H1 (cell line): ENCODE measurements at regions not wholly inside any gene's neighbourhood (a gene's known extent, or its start where the extent isn't known, plus 50 kb on each side); places are given as distances from the start of the nearest gene placed in this dataset.

Source experiments
- CTCF ChIA-PET: fragments of 300-600 bp; sonication (Branson Sonifier 250); formaldehyde crosslinking; loops from one replicate; lab custom pipeline; 2021; ENCODE audit not compliant: partially characterized antibody; lab: Charles Lee
- POLR2A ChIA-PET: fragments of 300-600 bp; sonication (Branson Sonifier 250); formaldehyde crosslinking; loops from one replicate; lab custom pipeline; 2021; ENCODE audit warnings: inconsistent platforms; ENCODE audit not compliant: partially characterized antibody; lab: Charles Lee
- DNase-seq, 2 experiments: peaks; one replicate each; pipeline versions ENCODE4 v3.0.0 to v3.0.0-alpha.2; 2010 to 2022; ENCODE audit warnings: low spot score in 2 of 2, low read depth in 1 of 2, mixed read lengths in 1 of 2
- FAIRE-seq: peaks from 2 replicates; lab custom pipeline; 2011; peaks lifted over from hg19 to GRCh38; lab: Jason Lieb, UNC
- H2AFZ ChIP-seq: 2 replicates; pipeline ENCODE4 v1.8.1; 2012; ENCODE audit warnings: low read length, inconsistent platforms
- H2AK5ac ChIP-seq: 2 replicates; pipeline ENCODE4 v1.6.1; 2013; ENCODE audit warnings: low read depth, low read length
- H2BK120ac ChIP-seq: replicated peaks from 2 replicates; pipeline ENCODE3; 2013; ENCODE audit warnings: low read depth, low read length, inconsistent platforms
- H2BK12ac ChIP-seq: 2 replicates; pipeline ENCODE4 v1.6.1; 2013; ENCODE audit warnings: low read depth, low read length
- H2BK15ac ChIP-seq: 2 replicates; pipeline ENCODE4 v1.6.1; 2013; ENCODE audit warnings: low read length
- H2BK20ac ChIP-seq: 2 replicates; pipeline ENCODE4 v1.6.1; 2013; ENCODE audit warnings: low read length
- H2BK5ac ChIP-seq: 2 replicates; pipeline ENCODE4 v1.6.1; 2013; ENCODE audit warnings: low read depth, low read length
- H3K14ac ChIP-seq: 2 replicates; pipeline ENCODE4 v1.6.1; 2013; ENCODE audit warnings: inconsistent platforms; ENCODE audit not compliant: insufficient read length
- H3K18ac ChIP-seq: 2 replicates; pipeline ENCODE4 v1.6.1; 2013; ENCODE audit warnings: low read length; ENCODE audit errors: extremely low read depth
- H3K23ac ChIP-seq: 2 replicates; pipeline ENCODE4 v1.6.1; 2013; ENCODE audit warnings: inconsistent platforms; ENCODE audit not compliant: insufficient read length
- H3K23me2 ChIP-seq: 2 replicates; pipeline ENCODE4 v1.6.1; 2013; ENCODE audit warnings: low read depth, low read length
- H3K27ac ChIP-seq: 2 replicates; pipeline ENCODE4 v1.6.1; 2011; ENCODE audit warnings: low read depth, low read length, inconsistent platforms
- H3K27me3 ChIP-seq, 4 experiments: replicated peaks in 1 of 4; 1 replicate in 1 of 4; 2 replicates in 3 of 4; pipeline versions ENCODE4 v1.6.1 to v1.8.1; 2011 to 2013; ENCODE audit warnings: low read length in 3 of 4, mild to moderate bottlenecking in 3 of 4, inconsistent platforms in 2 of 4, mixed read lengths in 2 of 4, moderate library complexity in 1 of 4; ENCODE audit not compliant: control insufficient read depth in 3 of 4, insufficient read depth in 3 of 4; ENCODE audit errors: extremely low read depth in 1 of 4
- H3K36me3 ChIP-seq, 4 experiments: 2 replicates each; pipeline versions ENCODE4 v1.6.1 to v1.8.1; 2011 to 2013; ENCODE audit warnings: mild to moderate bottlenecking in 4 of 4, low read length in 3 of 4, moderate library complexity in 2 of 4, control low read depth in 1 of 4, inconsistent platforms in 1 of 4; ENCODE audit not compliant: insufficient read depth in 4 of 4, control insufficient read depth in 2 of 4
- H3K4ac ChIP-seq: replicated peaks from 2 replicates; pipeline ENCODE3; 2013; ENCODE audit warnings: low read length, low read depth, mixed read lengths, inconsistent platforms; ENCODE audit not compliant: insufficient read length
- H3K4me1 ChIP-seq, 4 experiments: replicated peaks in 1 of 4; 1 replicate in 1 of 4; 2 replicates in 3 of 4; pipeline versions ENCODE4 v1.6.1 to v1.8.1; 2011 to 2013; ENCODE audit warnings: low read length in 3 of 4, inconsistent platforms in 2 of 4, mixed read lengths in 1 of 4; ENCODE audit not compliant: insufficient read depth in 4 of 4, control insufficient read depth in 3 of 4
- H3K4me2 ChIP-seq, 2 experiments: 2 replicates each; pipeline versions ENCODE4 v1.6.1 to v1.8.1; 2011 to 2013; ENCODE audit warnings: low read depth in 2 of 2, low read length in 2 of 2, control low read depth in 1 of 2, inconsistent platforms in 1 of 2, mild to moderate bottlenecking in 1 of 2; ENCODE audit not compliant: insufficient read depth in 1 of 2
- H3K4me3 ChIP-seq, 4 experiments: fragments of 200-600, 300-600 bp in 1 of 4; sonication (generic), shearing (Covaris generic), sonication (Bioruptor Twin) in 1 of 4; 2 replicates each; pipeline versions ENCODE4 v1.5.1 to v1.8.1; 2011 to 2016; ENCODE audit warnings: low read length in 4 of 4, low read depth in 3 of 4, control low read depth in 2 of 4, inconsistent platforms in 2 of 4, mild to moderate bottlenecking in 2 of 4, mixed read lengths in 1 of 4, moderate library complexity in 1 of 4; ENCODE audit not compliant: insufficient read depth in 2 of 4; ENCODE audit errors: extremely low read depth in 1 of 4
- H3K56ac ChIP-seq: replicated peaks from 2 replicates; pipeline ENCODE3; 2013; ENCODE audit warnings: low read depth, mild to moderate bottlenecking, mixed read lengths, low read length, inconsistent platforms; ENCODE audit not compliant: insufficient read length
- H3K79me1 ChIP-seq: 2 replicates; pipeline ENCODE4 v1.6.1; 2013; ENCODE audit warnings: low read depth, low read length, control low read depth
- H3K79me2 ChIP-seq, 2 experiments: 2 replicates each; pipeline versions ENCODE4 v1.6.1 to v1.8.1; 2012 to 2013; ENCODE audit warnings: low read length in 2 of 2, mild to moderate bottlenecking in 2 of 2, inconsistent platforms in 1 of 2; ENCODE audit not compliant: insufficient read depth in 2 of 2, control insufficient read depth in 1 of 2
- H3K9ac ChIP-seq, 4 experiments: replicated peaks in 1 of 4; 1 replicate in 1 of 4; 2 replicates in 3 of 4; pipeline versions ENCODE4 v1.6.1 to v1.8.1; 2011 to 2013; ENCODE audit warnings: low read depth in 3 of 4, low read length in 3 of 4, control low read depth in 2 of 4, mild to moderate bottlenecking in 2 of 4, moderate library complexity in 2 of 4, inconsistent platforms in 1 of 4; ENCODE audit errors: extremely low read depth in 1 of 4
- H3K9me3 ChIP-seq, 2 experiments: 2 replicates each; pipeline versions ENCODE4 v1.6.1 to v1.8.1; 2012 to 2013; ENCODE audit warnings: mild to moderate bottlenecking in 2 of 2, moderate library complexity in 2 of 2, control low read depth in 1 of 2, inconsistent platforms in 1 of 2, low read depth in 1 of 2, low read length in 1 of 2, mixed read lengths in 1 of 2; ENCODE audit not compliant: insufficient read depth in 2 of 2
- H4K20me1 ChIP-seq, 2 experiments: replicated peaks in 1 of 2; 2 replicates each; pipeline versions ENCODE3 to v1.8.1; 2011 to 2013; ENCODE audit warnings: inconsistent platforms in 2 of 2, low read length in 2 of 2, mild to moderate bottlenecking in 1 of 2; ENCODE audit not compliant: insufficient read depth in 2 of 2, control insufficient read depth in 1 of 2
- H4K5ac ChIP-seq: 2 replicates; pipeline ENCODE4 v1.6.1; 2013; ENCODE audit warnings: low read length, low read depth, mixed read lengths, inconsistent platforms; ENCODE audit not compliant: insufficient read length
- H4K8ac ChIP-seq: 2 replicates; pipeline ENCODE4 v1.8.0; 2013; ENCODE audit warnings: mild to moderate bottlenecking, moderate library complexity, low read length, inconsistent platforms; ENCODE audit not compliant: insufficient read depth; ENCODE audit errors: extremely low read depth
- H4K91ac ChIP-seq: replicated peaks from 2 replicates; pipeline ENCODE3; 2013; ENCODE audit warnings: low read length, mixed read lengths, inconsistent platforms; ENCODE audit not compliant: insufficient read length
- EP300 ChIP-seq, 2 experiments: IDR thresholded peaks; 1 replicate in 1 of 2; 2 replicates in 1 of 2; pipeline ENCODE4 v1.6.1; 2011 to 2012; ENCODE audit warnings: low read depth in 2 of 2, low read length in 2 of 2, mild to moderate bottlenecking in 2 of 2, borderline replicate concordance in 1 of 2, inconsistent platforms in 1 of 2, moderate library complexity in 1 of 2
- HDAC6 ChIP-seq: IDR thresholded peaks from one replicate; pipeline ENCODE4 v1.7.1; 2012; ENCODE audit warnings: low read depth, mild to moderate bottlenecking, inconsistent platforms, low read length, moderate library complexity
- TEAD4 ChIP-seq: IDR thresholded peaks from 2 replicates; pipeline ENCODE4 v1.6.1; 2012; ENCODE audit warnings: low read depth, low read length, inconsistent platforms, mixed read lengths
- WGBS, 2 experiments: shearing (Covaris generic) in 1 of 2; methylation state at CpG; one replicate each; pipeline versions ENCODE4 v1.1.6 to v1.1.7; 2013 to 2015; ENCODE audit warnings: low lambda C conversion rate in 2 of 2, mixed read lengths in 2 of 2, inconsistent platforms in 1 of 2, low coverage in 1 of 2, missing lambda C conversion rate in 1 of 2; ENCODE audit not compliant: insufficient replicate concordance in 2 of 2, insufficient coverage in 1 of 2, insufficient read length in 1 of 2; ENCODE audit errors: extremely low coverage in 1 of 2, missing lambda C conversion rate in 1 of 2; 5-methylcytosine and 5-hydroxymethylcytosine counted together
- TF ChIP-seq, protein P1 (sequence below): IDR thresholded peaks from 2 replicates; pipeline ENCODE4 v1.6.1; 2012; ENCODE audit warnings: inconsistent platforms

GRCh38 chr6:4240148-4240547, 104.8 kb upstream of the ECI2 start:
- Histone ChIP-seq H3K4ac (no peak overlapping the region), H3K79me1 (no peaks in the 10 kb centered on the region), H2BK15ac (no peak overlapping the region), H3K4me3 (no peak overlapping the region), H3K27ac (no peak overlapping the region), H2BK20ac (no peak overlapping the region), H3K9me3 (peaks cover 7 to 14% of the 10 kb centered on the region in 2 experiments; a peak in 3 of 4 replicates), H3K14ac (no peak overlapping the region), H4K8ac (no peak overlapping the region), H3K9ac (no peak overlapping the region), H2BK120ac (no peak overlapping the region), H2BK12ac (no peak overlapping the region), H4K91ac (no peak overlapping the region), H3K4me1 (no peaks in the 10 kb centered on the region), H2AK5ac (no peak overlapping the region), H2AFZ (no peak overlapping the region), H3K79me2 (no peaks in the 10 kb centered on the region), H3K23me2 (no peaks in the 10 kb centered on the region; the same call in 1 of the 2 replicates), H4K5ac (no peak overlapping the region), H3K36me3 (no peaks in the 10 kb centered on the region), H3K27me3 (no peaks in the 10 kb centered on the region), H4K20me1 (no peaks in the 10 kb centered on the region), H2BK5ac (no peak overlapping the region), H3K4me2 (no peak overlapping the region), H3K56ac (no peak overlapping the region), H3K23ac (no peak overlapping the region), H3K18ac (no peak overlapping the region)
- TF ChIP-seq TEAD4 = no peak
- no peak for TF ChIP-seq EP300 (IDR thresholded peaks at IDR 0.05; ENCODE audit: borderline replicate concordance in 1 of 2, low read depth in 2 of 2, low read length in 2 of 2)
- TF ChIP-seq, protein P1, sequence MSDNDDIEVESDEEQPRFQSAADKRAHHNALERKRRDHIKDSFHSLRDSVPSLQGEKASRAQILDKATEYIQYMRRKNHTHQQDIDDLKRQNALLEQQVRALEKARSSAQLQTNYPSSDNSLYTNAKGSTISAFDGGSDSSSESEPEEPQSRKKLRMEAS = no peak
- TF ChIP-seq HDAC6 = no peak
- no peak for DNase-seq
- CTCF ChIA-PET = interaction anchor here (0.6 to 1.4 kb wide), 4 partner anchors 14 to 1550 kb away, joined by 3 to 4 read pairs (median 3); partner anchors contain the start of gene PPP1R3G
- WGBS, 2 experiments = 81% methylated on average over 2 of the region's 2 CpGs; no CpG with 5 or more reads in 1 of the 2 experiments
- POLR2A ChIA-PET = interaction anchor here (0.7 to 0.8 kb wide), 2 partner anchors 329 to 901 kb away, joined by 3 read pairs; no protein-coding TSS in a partner anchor
- no peak for FAIRE-seq
